Astrocyte of the spinal cord (primary cell): ENCODE measurements at regions not wholly inside any gene's neighbourhood (a gene's known extent, or its start where the extent isn't known, plus 50 kb on each side); places are given as distances from the start of the nearest gene placed in this dataset.

ENCODE experiments used
- DNase-seq: peaks from one replicate; pipeline ENCODE4 v3.0.0; 2011; ENCODE audit warnings: low read depth, low spot score
- H3K4me3 ChIP-seq: 2 replicates; pipeline ENCODE4 v1.5.1; 2011; ENCODE audit warnings: low read depth, mild to moderate bottlenecking, low read length, moderate library complexity
- in situ Hi-C: cut with HindIII; loops from 2 replicates; pipeline ENCODE4 v1.10.0; 2017; ENCODE audit warnings: low sequenced_read_pairs
- TF ChIP-seq, protein P1 (sequence below): IDR thresholded peaks from 2 replicates; pipeline ENCODE4 v1.5.1; 2012; ENCODE audit warnings: low read depth, mild to moderate bottlenecking, low read length, inconsistent platforms

DNA sequence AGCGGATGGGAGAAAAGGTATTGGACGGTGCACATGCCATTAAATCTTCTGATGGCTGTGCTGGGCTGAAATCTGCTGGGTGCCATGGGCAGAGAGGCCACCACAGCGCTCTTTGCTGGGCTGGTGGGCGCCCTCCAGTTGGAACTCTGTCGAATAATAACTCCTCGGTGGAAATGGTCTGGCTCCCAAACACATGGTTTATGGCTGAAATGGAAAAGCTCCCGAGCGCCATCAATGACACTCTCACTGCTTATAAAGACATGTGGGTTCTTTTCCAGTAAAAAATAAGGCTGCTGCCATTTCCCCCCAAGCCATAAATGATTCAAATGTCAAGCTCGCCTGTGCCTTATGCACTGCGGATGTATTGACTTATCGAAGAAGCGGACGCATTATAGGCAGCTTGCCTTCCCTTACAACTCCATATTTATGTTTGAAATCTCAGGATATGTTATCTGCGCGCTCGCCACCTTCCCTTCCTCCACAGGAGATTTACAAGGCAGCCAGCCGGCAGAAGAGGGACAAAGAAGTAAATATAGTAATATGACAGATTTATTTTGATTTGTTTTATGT is 239.0 kb upstream of the MKI67 start:
- in situ Hi-C loops = no loop called here
- TF ChIP-seq, protein P1, sequence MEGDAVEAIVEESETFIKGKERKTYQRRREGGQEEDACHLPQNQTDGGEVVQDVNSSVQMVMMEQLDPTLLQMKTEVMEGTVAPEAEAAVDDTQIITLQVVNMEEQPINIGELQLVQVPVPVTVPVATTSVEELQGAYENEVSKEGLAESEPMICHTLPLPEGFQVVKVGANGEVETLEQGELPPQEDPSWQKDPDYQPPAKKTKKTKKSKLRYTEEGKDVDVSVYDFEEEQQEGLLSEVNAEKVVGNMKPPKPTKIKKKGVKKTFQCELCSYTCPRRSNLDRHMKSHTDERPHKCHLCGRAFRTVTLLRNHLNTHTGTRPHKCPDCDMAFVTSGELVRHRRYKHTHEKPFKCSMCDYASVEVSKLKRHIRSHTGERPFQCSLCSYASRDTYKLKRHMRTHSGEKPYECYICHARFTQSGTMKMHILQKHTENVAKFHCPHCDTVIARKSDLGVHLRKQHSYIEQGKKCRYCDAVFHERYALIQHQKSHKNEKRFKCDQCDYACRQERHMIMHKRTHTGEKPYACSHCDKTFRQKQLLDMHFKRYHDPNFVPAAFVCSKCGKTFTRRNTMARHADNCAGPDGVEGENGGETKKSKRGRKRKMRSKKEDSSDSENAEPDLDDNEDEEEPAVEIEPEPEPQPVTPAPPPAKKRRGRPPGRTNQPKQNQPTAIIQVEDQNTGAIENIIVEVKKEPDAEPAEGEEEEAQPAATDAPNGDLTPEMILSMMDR = no peak
- no peak overlapping the region for H3K4me3 ChIP-seq
- no peak for DNase-seq

DNA sequence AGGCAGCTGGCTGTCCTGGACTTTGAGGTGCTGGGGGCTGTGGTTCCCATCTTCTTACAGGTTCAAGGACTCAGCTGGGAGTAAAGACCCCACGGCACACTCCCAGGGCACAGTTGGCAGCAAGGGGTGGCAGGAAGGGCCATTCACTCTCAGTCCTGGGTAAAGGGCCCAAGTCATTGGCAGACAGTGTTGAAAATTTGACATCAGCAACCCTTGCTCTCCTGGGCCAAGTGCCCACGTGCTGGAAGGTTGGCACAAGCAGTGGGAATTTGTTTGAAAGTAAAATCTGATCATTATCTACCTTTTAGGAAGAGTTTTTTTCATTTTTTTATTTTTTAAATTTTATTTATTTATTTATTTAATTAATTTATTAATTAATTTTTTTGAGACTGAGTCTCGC is 241.6 kb upstream of the MKI67 start:
- TF ChIP-seq, protein P1 = no peak
- H3K4me3 ChIP-seq = no peak overlapping the region
- no peak for DNase-seq
- in situ Hi-C loops = no loop called here

DNA sequence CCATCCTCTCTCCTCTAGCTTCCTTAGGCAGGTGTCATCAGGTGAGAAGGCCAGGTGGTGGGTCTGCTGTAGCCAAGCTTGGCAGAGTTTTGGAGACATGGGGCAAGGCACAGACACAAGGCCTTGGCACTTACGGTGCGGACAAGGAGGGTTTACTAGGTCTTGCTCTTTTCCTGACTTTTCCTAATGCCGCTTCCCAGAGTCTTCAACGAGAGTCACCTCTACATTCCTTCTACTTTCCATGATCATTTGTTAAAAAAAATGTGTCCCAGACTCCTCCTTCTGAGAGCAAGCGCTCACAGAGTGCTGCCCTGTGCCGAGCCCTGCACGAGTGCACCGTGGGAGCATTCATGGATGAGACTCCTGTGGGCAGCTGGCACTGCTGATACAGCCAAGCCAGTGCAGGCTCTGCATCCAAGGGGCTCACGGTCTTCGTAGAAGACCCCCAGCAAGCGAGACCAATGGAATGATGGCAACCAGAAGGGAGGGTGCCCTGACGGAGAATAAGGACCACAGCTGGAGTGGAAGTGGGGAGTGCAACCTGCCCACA is 243.0 kb upstream of the MKI67 start:
- no peak for DNase-seq
- H3K4me3 ChIP-seq = no peak overlapping the region
- TF ChIP-seq, protein P1 = no peak
- in situ Hi-C loops = no loop called here

DNA sequence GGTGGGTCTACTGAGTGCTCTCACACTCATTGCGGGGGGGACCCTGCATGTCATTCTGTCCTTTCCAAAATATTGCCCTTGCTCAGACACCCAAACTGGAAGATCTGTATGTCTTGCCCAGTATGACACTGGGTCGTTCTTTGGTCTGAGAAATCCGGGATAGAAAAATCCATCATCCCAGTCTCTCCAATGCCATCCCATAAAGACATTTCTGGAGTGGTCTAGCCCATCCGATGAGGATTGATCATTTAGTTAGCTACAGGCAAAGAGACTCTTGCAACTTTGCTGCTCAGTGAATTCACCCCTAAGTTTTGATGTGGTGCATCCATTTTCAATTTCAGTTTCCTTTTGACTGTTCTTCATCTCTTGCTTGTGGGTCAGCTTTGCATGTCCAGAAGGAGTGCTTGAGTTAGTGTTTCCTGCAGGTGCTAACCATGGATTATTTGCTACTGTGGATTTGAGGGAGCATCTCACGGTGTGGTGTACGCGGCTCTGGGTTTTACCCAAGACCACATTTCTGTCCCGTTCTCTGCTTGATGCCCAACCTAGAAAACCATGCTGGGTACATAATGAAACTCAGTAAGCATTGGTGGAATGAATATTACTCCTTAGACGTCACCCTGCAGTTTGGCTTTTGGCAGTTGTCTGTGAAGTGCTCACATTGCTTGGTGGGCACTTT is 247.0 kb upstream of the MKI67 start:
- in situ Hi-C loops = no loop called here
- DNase-seq = no peak
- TF ChIP-seq, protein P1 = no peak
- no peak overlapping the region for H3K4me3 ChIP-seq

DNA sequence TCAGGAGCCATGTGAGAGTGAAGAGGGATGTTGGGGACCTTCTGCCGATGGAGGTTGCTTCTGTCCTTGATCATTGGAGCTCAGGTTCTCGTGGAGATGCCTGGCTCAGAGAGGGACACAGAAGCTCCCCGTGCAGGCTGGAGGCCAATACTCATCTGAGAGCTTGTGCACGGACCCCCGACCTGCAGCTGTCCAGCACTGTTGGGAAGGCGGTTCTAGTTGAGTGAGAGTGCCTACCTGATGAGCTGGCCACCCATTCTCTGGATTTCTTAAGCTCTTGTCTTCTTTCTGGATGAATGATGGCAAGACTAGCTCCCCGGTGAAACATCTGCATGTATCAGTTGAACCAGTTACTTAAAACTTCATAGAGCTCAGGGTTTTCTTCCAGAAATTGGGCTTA is 247.6 kb upstream of the MKI67 start:
- in situ Hi-C loops = no loop called here
- H3K4me3 ChIP-seq = no peak overlapping the region
- TF ChIP-seq, protein P1 = no peak
- no peak for DNase-seq

DNA sequence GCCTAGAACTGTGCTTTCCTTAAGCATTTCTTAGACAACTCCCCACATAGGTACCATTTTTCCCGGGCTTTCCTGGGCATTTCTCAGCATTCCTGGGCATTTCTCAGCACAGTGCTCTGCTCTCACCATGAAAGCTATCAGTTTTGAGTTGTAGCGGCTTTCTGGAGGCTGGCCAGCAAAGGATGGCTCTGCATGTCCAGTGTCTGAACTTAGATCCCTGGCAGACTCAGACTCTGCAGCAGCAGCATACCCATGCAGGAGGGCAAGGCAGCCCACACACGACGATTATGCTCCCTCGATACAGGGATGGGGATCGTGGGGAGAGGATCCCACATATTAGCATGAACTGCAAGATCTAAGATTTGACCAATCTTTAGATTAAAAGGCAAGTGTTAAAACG is 248.9 kb upstream of the MKI67 start:
- TF ChIP-seq, protein P1 = no peak
- in situ Hi-C loops = no loop called here
- no peak overlapping the region for H3K4me3 ChIP-seq
- no peak for DNase-seq
